KMS-11 (cell line): ENCODE measurements at regions not wholly inside any gene's neighbourhood (a gene's known extent, or its start where the extent isn't known, plus 50 kb on each side); places are given as distances from the start of the nearest gene placed in this dataset.

Experiments
- H2AFZ ChIP-seq: fragments of 200-600 bp; sonication (generic); 2 replicates; pipeline ENCODE4 v1.6.1; 2016; ENCODE audit warnings: antibody characterized with exemption, mixed run types, low read depth
- H3K27ac ChIP-seq: fragments of 200-600 bp; sonication (generic); 2 replicates; pipeline ENCODE4 v1.6.1; 2016; ENCODE audit warnings: mild to moderate bottlenecking, mixed run types
- H3K27me3 ChIP-seq: fragments of 200-600 bp; sonication (generic); 2 replicates; pipeline ENCODE4 v1.6.1; 2017; ENCODE audit warnings: mild to moderate bottlenecking, low read depth, mixed run types, moderate library complexity; ENCODE audit not compliant: insufficient read depth
- H3K36me3 ChIP-seq: fragments of 200-600 bp; sonication (generic); 2 replicates; pipeline ENCODE4 v1.6.1; 2017; ENCODE audit warnings: mild to moderate bottlenecking, mixed run types; ENCODE audit not compliant: insufficient read depth
- H3K4me1 ChIP-seq: fragments of 200-600 bp; sonication (generic); 2 replicates; pipeline ENCODE4 v1.6.1; 2016; ENCODE audit warnings: mild to moderate bottlenecking, low read depth, mixed run types; ENCODE audit not compliant: poor library complexity, severe bottlenecking
- H3K4me2 ChIP-seq: fragments of 200-600 bp; sonication (generic); 2 replicates; pipeline ENCODE4 v1.7.0; 2016; ENCODE audit warnings: mild to moderate bottlenecking, mixed run types
- H3K4me3 ChIP-seq: fragments of 200-600 bp; sonication (generic); IDR thresholded peaks from 2 replicates; pipeline ENCODE4 v1.6.1; 2017; ENCODE audit warnings: low read depth, low read length, mixed read lengths; ENCODE audit not compliant: insufficient read depth
- H3K79me2 ChIP-seq: fragments of 200-600 bp; sonication (generic); 2 replicates; pipeline ENCODE4 v1.6.1; 2016; ENCODE audit warnings: low read depth, mixed run types; ENCODE audit not compliant: insufficient read depth
- H3K9ac ChIP-seq: fragments of 200-600 bp; sonication (generic); 2 replicates; pipeline ENCODE4 v1.6.1; 2016; ENCODE audit warnings: mild to moderate bottlenecking, mixed run types
- H4K20me1 ChIP-seq: fragments of 200-600 bp; sonication (generic); 2 replicates; pipeline ENCODE4 v1.6.1; 2016; ENCODE audit warnings: mild to moderate bottlenecking, mixed run types; ENCODE audit not compliant: insufficient read depth
- TF ChIP-seq, protein P1 (sequence below): fragments of 200-600 bp; sonication (generic); conservative IDR thresholded peaks from 2 replicates; pipeline ENCODE4 v1.6.1; 2017; ENCODE audit warnings: low read depth, mild to moderate bottlenecking, antibody characterized with exemption, low read length, moderate library complexity, mixed read lengths

DNA sequence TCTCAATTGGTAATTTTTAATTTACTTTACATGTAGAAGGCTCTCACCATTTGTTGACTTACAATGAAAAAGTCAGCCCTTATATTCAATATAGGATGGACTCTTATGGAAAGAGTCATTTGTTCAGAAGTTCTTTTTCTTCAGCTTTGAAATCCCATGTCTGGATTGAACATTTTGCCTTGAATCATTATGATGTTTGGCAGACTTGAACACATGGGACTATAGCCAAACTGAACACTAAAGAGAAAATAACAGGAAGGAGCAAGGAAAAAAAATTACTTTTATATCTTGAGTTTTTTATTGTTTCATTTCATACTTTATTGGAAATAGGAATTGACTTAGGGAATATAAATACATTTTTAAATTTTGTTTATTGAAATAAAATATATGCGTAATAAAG lies 1503.0 kb downstream of the EFNA5 start:
- no peak overlapping the region for H3K27ac ChIP-seq
- no peak overlapping the region for H2AFZ ChIP-seq
- TF ChIP-seq, protein P1, sequence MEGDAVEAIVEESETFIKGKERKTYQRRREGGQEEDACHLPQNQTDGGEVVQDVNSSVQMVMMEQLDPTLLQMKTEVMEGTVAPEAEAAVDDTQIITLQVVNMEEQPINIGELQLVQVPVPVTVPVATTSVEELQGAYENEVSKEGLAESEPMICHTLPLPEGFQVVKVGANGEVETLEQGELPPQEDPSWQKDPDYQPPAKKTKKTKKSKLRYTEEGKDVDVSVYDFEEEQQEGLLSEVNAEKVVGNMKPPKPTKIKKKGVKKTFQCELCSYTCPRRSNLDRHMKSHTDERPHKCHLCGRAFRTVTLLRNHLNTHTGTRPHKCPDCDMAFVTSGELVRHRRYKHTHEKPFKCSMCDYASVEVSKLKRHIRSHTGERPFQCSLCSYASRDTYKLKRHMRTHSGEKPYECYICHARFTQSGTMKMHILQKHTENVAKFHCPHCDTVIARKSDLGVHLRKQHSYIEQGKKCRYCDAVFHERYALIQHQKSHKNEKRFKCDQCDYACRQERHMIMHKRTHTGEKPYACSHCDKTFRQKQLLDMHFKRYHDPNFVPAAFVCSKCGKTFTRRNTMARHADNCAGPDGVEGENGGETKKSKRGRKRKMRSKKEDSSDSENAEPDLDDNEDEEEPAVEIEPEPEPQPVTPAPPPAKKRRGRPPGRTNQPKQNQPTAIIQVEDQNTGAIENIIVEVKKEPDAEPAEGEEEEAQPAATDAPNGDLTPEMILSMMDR, result no peak
- no peaks in the 10 kb centered on the region for H3K4me1 ChIP-seq
- no peaks in the 10 kb centered on the region for H3K79me2 ChIP-seq
- H3K4me2 ChIP-seq, result no peak overlapping the region
- H4K20me1 ChIP-seq, result no peaks in the 10 kb centered on the region
- H3K9ac ChIP-seq, result no peak overlapping the region
- H3K27me3 ChIP-seq, result no peaks in the 10 kb centered on the region
- H3K36me3 ChIP-seq, result no peaks in the 10 kb centered on the region
- H3K4me3 ChIP-seq, result no peak overlapping the region

DNA sequence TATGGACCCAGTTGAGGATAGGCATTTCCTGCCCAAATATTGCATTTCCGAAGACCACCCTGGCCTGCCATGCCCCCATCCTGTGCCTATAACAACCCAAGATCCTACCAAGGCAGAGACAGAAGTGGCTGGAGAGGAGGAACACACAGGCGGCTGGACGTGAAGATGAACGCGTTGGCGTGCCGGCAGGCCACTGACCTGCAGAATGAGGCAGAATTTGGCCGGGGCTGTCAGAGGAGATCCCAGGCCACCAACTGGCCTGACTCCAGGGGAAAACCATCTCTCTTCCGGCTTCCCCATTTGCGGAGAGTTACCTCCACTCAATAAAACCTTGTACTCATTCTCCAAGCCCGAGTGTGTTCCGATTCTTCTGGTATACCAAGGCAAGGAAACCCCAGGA lies 1507.5 kb downstream of the EFNA5 start:
- Histone ChIP-seq H4K20me1 (no peaks in the 10 kb centered on the region), H3K4me2 (no peak overlapping the region), H3K27ac (no peak overlapping the region), H3K4me3 (no peak overlapping the region), H2AFZ (no peak overlapping the region), H3K79me2 (no peaks in the 10 kb centered on the region), H3K36me3 (no peaks in the 10 kb centered on the region), H3K27me3 (no peaks in the 10 kb centered on the region), H3K9ac (no peak overlapping the region), H3K4me1 (no peaks in the 10 kb centered on the region)
- TF ChIP-seq, protein P1, result no peak

DNA sequence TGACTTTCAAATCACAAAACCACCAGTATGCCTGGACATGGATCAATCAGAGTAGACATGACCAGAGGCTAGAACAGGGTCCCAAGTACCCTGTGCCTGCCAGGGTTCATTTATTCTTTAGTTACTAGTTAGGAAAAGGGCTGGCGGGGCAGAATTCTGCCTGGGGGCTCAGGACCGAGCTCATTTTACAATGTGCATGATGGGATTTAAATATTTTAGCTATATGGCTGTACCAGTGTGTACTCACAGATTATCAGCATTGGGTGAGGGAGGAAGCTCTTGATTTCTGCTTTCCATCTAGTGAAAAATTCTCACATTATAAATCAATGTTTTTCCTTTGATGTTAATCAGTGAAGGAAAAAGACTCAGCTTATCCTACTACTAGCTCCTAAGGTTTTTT lies 1511.1 kb downstream of the EFNA5 start:
- Histone ChIP-seq H4K20me1 (no peaks in the 10 kb centered on the region), H3K27me3 (no peaks in the 10 kb centered on the region), H3K4me3 (no peak overlapping the region), H3K27ac (no peak overlapping the region), H3K9ac (no peak overlapping the region), H3K36me3 (no peaks in the 10 kb centered on the region), H3K4me1 (peaks cover 10% of the 10 kb centered on the region), H2AFZ (no peak overlapping the region), H3K79me2 (no peaks in the 10 kb centered on the region), H3K4me2 (no peak overlapping the region)
- TF ChIP-seq, protein P1, result no peak

DNA sequence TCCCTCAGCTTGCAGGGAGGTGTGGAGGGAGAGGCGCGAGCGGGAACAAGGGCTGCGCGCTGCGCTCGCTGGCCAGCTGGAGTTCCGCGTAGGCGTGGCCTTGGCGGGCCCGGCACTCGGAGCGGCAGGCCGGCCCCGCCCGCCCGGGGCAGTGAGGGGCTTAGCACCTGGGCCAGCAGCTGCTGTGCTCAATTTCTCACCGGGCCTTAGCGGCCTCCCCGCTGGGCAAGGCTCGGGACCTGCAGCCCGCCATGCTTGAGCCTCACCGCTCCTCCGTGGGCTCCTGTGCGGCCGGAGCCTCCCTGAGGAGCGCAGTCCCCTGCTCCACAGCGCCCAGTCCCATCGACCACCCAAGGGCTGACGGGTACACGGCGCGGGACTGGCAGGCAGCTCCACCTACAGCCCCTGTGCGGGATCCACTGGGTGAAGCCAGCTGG lies 1516.4 kb downstream of the EFNA5 start:
- Histone ChIP-seq H3K79me2 (no peaks in the 10 kb centered on the region), H2AFZ (no peak overlapping the region), H3K4me3 (no peak overlapping the region), H3K9ac (no peak overlapping the region), H3K27me3 (no peaks in the 10 kb centered on the region), H3K4me2 (no peak overlapping the region), H3K27ac (no peak overlapping the region), H4K20me1 (no peaks in the 10 kb centered on the region), H3K36me3 (no peaks in the 10 kb centered on the region), H3K4me1 (peaks cover 10% of the 10 kb centered on the region)
- TF ChIP-seq, protein P1, result no peak
